ENCODE measurements at regions not wholly inside any gene's neighbourhood (a gene's known extent, or its start where the extent isn't known, plus 50 kb on each side); places are given as distances from the start of the nearest gene placed in this dataset.
"Not testable (repeated sequence)": the region's sequence is repeated elsewhere in the genome, so short reads cannot be mapped to it uniquely, and the experiment has no call there.

DNA sequence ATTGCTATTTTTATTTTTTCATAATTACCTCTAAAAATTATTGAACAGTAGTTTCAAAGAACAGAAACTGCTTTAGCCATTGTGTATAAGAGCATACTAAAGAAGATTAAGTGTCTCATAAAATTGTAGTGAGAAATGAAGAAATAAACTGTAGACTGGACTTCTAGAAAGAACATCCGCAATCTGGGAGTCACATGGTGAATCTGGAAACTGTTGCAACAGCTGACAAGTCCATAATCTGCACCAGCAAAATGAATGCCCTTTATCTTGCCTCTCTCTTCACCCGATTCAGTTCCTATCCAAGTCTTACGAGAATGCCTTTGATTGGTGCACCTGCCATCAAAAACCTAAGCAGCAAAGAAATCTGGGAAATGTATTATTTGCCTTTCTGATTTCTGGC is 312.9 kb downstream of the NAF1 start:
- DNase-seq (no peak), ATAC-seq (ENCODE audit: insufficient read depth, low FRiP score) (no peak)
- Histone ChIP-seq H3K9me3 (ENCODE audit: control insufficient read depth in 4 of 4, insufficient read depth in 3 of 4, low read length in 3 of 4) (no peaks in the 10 kb centered on the region), H3K27ac (ENCODE audit: low read depth in 1 of 2, low read length in 1 of 2) (no peak overlapping the region), H3K36me3 (ENCODE audit: control insufficient read depth in 4 of 4, insufficient read depth in 4 of 4, low read length in 4 of 4) (no peaks in the 10 kb centered on the region), H3K4me3 (no peak overlapping the region), H3K4me1 (ENCODE audit: control insufficient read depth in 5 of 5, insufficient read depth in 5 of 5, low read length in 5 of 5) (no peaks in the 10 kb centered on the region), H3K27me3 (ENCODE audit: control insufficient read depth in 3 of 3, insufficient read depth in 3 of 3, low read length in 2 of 3) (no peaks in the 10 kb centered on the region), H3K9ac (ENCODE audit: insufficient read depth in 1 of 2, low read length in 2 of 2) (no peak overlapping the region)
- TF ChIP-seq, protein P1, sequence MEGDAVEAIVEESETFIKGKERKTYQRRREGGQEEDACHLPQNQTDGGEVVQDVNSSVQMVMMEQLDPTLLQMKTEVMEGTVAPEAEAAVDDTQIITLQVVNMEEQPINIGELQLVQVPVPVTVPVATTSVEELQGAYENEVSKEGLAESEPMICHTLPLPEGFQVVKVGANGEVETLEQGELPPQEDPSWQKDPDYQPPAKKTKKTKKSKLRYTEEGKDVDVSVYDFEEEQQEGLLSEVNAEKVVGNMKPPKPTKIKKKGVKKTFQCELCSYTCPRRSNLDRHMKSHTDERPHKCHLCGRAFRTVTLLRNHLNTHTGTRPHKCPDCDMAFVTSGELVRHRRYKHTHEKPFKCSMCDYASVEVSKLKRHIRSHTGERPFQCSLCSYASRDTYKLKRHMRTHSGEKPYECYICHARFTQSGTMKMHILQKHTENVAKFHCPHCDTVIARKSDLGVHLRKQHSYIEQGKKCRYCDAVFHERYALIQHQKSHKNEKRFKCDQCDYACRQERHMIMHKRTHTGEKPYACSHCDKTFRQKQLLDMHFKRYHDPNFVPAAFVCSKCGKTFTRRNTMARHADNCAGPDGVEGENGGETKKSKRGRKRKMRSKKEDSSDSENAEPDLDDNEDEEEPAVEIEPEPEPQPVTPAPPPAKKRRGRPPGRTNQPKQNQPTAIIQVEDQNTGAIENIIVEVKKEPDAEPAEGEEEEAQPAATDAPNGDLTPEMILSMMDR (IDR thresholded peaks at IDR 0.05; ENCODE audit: control extremely low read depth, extremely low read depth): no peak
- 82 to 86% methylated on average over 3 of the region's 3 CpGs for WGBS, 2 donors

DNA sequence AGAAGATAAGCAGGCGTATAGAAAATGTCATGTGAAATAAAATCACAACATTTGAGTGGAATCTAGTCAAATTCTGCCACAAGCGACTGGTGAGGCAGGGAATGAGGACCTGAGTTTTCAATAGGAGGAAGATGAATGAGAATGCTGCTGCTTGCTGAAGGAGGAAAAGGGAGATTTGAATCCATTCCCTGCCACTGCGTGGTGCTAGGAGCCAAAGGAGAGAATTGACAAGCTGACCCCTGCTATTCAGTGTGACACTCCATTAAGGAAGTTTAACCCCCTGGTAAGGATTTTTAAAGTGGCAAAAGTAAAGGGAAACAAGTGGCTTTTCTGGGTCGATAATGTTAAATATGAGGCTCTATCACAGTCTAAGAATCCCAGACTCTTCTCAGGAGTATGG is 314.0 kb downstream of the NAF1 start:
- no peaks in the 10 kb centered on the region for H3K36me3 ChIP-seq (ENCODE audit: control insufficient read depth in 4 of 4, insufficient read depth in 4 of 4, low read length in 4 of 4)
- WGBS, 2 donors: 73 to 77% methylated on average over 4 of the region's 4 CpGs
- no peak overlapping the region for H3K9ac ChIP-seq (ENCODE audit: insufficient read depth in 1 of 2, low read length in 2 of 2)
- no peaks in the 10 kb centered on the region for H3K4me1 ChIP-seq (ENCODE audit: control insufficient read depth in 5 of 5, insufficient read depth in 5 of 5, low read length in 5 of 5)
- H3K4me3 ChIP-seq: no peak overlapping the region
- no peak overlapping the region for H3K27ac ChIP-seq (ENCODE audit: low read depth in 1 of 2, low read length in 1 of 2)
- peaks cover 0 to 3% (median 0%) of the 10 kb centered on the region in 4 donors for H3K9me3 ChIP-seq (ENCODE audit: control insufficient read depth in 4 of 4, insufficient read depth in 3 of 4, low read length in 3 of 4)
- no peak for DNase-seq
- TF ChIP-seq, protein P1 (IDR thresholded peaks at IDR 0.05; ENCODE audit: control extremely low read depth, extremely low read depth): no peak
- ATAC-seq (ENCODE audit: insufficient read depth, low FRiP score): no peak
- no peaks in the 10 kb centered on the region for H3K27me3 ChIP-seq (ENCODE audit: control insufficient read depth in 3 of 3, insufficient read depth in 3 of 3, low read length in 2 of 3)

DNA sequence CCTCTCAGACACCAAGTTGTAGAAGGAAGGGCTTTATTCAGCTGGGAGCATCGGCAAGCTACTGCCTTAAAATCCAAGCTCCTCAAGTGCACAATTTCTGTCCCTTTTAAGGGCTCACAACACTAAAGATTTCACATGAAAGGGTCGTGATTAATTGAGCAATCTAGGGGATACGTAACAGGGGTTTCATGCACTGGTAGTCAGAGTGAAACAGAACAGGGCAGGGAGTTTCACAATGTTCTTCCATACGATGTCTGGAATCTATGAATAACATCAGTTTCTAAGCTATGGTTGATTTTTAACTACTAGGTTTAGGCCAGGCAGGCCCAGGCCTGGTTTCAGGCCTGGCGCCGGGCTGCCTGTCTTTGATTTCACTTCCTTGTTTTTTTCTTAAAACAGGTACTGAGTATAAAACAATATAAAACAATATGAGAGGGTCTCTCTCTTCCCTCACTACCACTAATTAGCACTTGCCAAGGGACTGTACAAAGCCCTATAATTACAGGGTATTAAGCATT is 315.4 kb downstream of the NAF1 start:
- 79 to 85% methylated on average over 6 of the region's 6 CpGs for WGBS, 2 donors
- not testable (repeated sequence) for H3K4me1 ChIP-seq (ENCODE audit: control insufficient read depth in 5 of 5, insufficient read depth in 5 of 5, low read length in 5 of 5); H3K36me3 ChIP-seq (ENCODE audit: control insufficient read depth in 4 of 4, insufficient read depth in 4 of 4, low read length in 4 of 4); DNase-seq; H3K4me3 ChIP-seq; ATAC-seq (ENCODE audit: insufficient read depth, low FRiP score); H3K9ac ChIP-seq (ENCODE audit: insufficient read depth in 1 of 2, low read length in 2 of 2); H3K27me3 ChIP-seq (ENCODE audit: control insufficient read depth in 3 of 3, insufficient read depth in 3 of 3, low read length in 2 of 3); H3K9me3 ChIP-seq (ENCODE audit: control insufficient read depth in 4 of 4, insufficient read depth in 3 of 4, low read length in 3 of 4); H3K27ac ChIP-seq (ENCODE audit: low read depth in 1 of 2, low read length in 1 of 2)

DNA sequence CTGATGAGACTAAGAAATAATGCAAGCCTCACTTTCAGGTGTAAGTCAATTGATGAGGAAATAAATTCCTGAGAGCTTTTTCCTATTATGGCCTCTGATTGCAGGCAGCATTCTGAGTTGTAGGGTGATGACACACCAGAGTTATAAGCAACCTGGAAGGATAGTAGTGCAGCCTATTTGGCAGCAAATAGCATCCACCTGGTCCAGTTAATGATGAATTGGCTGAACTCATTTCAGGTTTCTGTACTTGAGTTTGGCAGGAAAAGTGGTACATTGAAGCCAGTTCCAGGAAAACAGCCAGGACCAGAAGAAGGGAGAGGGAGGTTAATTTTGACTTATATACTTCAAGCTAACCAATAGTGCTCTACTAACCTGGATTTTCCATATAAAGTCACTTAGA is 316.8 kb downstream of the NAF1 start:
- Histone ChIP-seq H3K27me3 (ENCODE audit: control insufficient read depth in 3 of 3, insufficient read depth in 3 of 3, low read length in 2 of 3) (no peaks in the 10 kb centered on the region), H3K9ac (ENCODE audit: insufficient read depth in 1 of 2, low read length in 2 of 2) (no peak overlapping the region), H3K27ac (ENCODE audit: low read depth in 1 of 2, low read length in 1 of 2) (no peak overlapping the region), H3K4me3 (no peak overlapping the region), H3K4me1 (ENCODE audit: control insufficient read depth in 5 of 5, insufficient read depth in 5 of 5, low read length in 5 of 5) (no peaks in the 10 kb centered on the region), H3K36me3 (ENCODE audit: control insufficient read depth in 4 of 4, insufficient read depth in 4 of 4, low read length in 4 of 4) (no peaks in the 10 kb centered on the region), H3K9me3 (ENCODE audit: control insufficient read depth in 4 of 4, insufficient read depth in 3 of 4, low read length in 3 of 4) (peaks cover 0 to 3% (median 0%) of the 10 kb centered on the region in 4 donors)
- no peak for DNase-seq
- ATAC-seq (ENCODE audit: insufficient read depth, low FRiP score): no peak
- TF ChIP-seq, protein P1 (IDR thresholded peaks at IDR 0.05; ENCODE audit: control extremely low read depth, extremely low read depth): no peak

Data from lung (tissue), 11 donors.